HG02759 (cell line): ENCODE measurements at regions not wholly inside any gene's neighbourhood (a gene's known extent, or its start where the extent isn't known, plus 50 kb on each side); places are given as distances from the start of the nearest gene placed in this dataset.

Experiments
- ATAC-seq: cut with Tn5 transposase; IDR thresholded peaks from one replicate; pipeline ENCODE4 v1.9.1; 2021; ENCODE audit warnings: mild to moderate bottlenecking, moderate library complexity; ENCODE audit not compliant: unreplicated experiment

DNA sequence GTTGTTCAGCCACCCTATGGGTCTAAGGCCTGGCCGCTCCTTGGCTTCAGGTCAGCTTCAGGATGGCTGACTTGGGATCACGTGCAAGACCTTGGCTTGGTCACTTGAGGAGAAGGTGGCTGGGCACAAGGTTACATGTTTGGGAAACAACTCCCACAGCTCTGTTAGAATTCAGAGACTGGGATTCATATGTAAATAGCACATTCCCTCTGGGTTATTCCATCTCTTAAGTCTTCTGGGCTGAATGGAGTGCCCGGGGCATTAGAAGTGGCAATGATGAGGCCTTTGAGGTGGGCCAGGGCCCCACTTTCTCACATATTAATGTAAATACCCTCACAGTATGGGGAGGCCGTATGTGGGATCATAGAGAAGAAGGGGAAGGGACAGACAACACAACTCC is 150.9 kb downstream of the EFNB2 start:
- ATAC-seq = no peak

DNA sequence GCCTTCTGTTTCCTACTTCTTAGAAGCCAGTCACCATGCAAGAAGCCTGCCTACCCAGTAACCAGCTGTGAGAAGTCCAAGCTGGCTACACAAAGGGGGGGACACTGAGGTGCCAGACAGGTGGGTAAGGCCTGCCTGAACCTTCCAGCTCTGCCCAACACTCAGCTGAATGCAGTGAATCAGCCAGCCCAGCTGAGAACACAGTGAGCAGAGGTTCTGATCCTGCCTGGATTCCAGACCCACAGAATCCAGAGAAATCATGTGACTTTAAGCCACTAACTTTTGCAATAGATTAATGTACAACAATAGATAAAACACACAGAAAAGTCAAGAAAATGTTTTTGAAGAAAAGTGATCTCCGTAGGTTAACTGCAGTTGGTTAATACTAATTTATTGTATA is 151.7 kb downstream of the EFNB2 start:
- no peak for ATAC-seq

DNA sequence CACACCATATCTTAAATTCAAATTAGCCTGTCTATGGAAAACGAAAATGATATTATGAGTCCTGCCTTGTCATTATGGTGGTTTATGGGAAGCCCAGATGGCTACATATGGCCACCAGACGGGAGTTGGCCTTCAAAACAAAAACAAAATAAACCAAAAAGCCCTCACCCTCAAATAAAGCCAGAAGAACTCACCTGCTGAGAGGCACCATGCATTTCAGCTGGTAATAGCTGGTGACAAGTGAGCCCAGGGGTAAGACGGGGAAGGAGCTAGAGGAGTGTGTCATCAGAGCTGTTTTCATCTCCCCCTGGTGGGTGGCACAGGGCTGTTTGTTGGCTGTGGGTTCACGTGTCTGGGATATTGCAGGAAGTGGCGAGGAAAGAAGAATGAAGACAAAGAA is 152.9 kb downstream of the EFNB2 start:
- no peak for ATAC-seq

DNA sequence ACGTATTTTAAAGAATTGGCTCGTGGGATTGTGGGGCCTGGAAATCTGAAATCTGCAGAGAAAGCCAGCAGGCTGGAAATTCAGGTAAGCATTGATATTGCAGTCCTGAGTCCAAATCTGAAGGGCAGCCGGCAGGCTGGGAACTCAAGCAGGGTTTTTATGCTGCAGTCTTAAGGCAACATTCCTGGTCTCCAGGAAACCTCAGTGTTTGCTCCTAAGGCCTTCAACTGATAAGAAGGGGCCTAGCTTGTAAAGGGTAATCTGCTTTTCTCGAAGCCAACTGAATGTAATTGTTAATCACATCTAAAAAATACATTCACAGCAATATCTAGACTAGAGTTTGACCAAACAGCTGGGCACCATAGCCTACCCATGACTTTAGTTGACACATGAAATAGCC is 154.4 kb downstream of the EFNB2 start:
- no peak for ATAC-seq

DNA sequence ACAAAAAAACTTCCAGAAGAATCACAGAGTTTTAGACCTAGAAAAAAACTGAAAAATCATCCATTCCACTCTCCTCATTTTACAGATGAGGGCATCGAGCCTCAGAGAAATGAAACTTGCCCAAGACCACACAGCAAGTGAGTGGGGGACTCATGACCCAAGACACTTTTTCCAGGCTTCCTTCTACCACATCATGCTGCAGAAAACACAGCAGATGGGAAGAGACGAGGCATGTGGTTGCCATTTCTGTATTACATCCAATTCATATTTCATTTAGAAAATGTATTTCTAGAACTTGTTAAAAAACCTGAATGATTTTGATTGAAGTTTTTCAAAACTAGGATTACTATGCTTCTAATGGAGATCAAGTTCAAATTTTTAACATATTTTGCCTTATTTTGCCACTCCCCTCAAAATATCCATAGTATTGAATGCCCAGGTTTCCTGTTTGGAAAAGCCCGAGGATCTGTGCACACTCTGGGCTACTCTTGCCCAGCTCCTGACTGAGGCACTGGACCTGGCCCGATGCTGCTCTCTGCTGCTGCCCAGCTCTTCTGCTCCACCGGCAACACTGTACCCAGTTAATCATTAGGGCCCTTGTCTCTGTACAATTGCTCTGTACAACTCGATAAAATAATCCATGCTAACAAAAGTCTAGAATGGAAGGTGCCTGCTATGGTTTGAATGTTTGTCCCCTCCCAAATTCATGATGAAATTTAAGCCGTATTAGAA is 157.4 kb downstream of the EFNB2 start:
- ATAC-seq = no peak

DNA sequence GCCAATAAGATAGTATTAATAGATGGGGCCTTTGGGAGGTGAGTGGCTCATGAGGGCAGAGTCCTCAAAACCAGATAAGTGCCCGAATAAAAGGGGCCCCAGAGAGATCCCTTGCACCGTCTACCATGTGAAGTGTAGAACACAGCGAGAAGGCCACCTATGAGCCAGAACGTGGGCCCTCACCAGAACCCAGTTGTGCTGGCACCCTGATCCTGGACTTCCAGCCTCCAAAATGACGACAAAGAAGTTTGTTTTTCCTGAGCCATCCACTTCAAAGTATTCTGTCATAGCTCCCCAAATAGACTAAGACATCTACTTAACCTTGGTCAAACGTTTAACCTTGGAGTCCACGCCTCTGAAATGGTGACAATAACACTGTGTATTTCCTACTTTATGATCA is 158.1 kb downstream of the EFNB2 start:
- ATAC-seq = no peak

DNA sequence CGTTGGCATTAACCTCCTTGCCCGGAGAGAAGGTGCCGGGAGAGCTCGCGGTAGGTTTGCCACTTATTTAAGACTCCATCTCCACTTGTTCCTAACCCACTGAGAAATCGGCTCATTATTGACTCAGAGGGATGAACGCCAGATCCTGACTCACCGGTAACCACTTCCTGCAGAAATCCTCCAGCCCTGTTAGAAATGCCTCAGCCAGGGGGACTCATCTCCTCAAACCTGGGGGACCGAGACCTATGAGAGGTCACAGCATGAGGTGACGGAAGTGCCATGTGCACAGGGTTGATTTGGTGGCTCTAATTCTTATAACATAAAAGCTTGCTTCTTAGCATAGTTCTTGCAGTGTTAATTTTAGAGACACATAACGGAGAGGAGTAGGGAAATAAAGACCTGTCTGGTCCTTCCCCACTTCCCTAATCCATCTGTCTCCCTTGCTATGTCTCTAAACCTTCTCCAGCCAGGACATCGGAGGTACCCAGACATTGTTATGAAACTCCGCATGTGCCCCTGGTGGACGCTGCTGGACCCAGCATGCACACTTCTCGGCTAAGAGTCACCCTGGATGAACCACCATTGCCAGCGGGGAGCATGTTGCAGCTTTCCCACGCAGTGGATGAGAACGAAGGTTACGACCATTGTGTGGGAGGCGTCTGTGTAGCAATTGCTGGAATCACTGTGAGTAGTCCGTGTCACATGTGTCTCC is 158.9 kb downstream of the EFNB2 start:
- no peak for ATAC-seq

DNA sequence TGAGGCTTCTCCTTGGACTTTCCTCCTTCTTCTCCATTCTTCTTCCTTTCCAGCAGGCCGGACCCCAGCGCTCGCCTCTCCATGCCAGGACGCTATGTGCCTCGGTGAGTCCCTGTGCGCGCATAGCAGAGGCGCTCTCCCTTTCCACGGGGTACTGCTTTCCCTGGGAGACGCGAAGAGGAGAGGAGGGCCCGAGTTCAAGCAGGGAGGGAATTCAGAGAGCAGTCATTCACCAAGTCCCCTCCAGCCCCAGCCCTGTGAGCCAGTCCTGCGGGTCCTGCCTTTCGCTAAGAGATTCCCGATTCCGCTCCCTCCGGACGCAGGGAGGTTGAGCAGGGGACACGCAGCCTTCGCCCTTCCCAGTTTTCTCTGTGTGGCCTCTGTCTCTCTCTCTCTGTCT is 160.4 kb downstream of the EFNB2 start:
- no peak for ATAC-seq

DNA sequence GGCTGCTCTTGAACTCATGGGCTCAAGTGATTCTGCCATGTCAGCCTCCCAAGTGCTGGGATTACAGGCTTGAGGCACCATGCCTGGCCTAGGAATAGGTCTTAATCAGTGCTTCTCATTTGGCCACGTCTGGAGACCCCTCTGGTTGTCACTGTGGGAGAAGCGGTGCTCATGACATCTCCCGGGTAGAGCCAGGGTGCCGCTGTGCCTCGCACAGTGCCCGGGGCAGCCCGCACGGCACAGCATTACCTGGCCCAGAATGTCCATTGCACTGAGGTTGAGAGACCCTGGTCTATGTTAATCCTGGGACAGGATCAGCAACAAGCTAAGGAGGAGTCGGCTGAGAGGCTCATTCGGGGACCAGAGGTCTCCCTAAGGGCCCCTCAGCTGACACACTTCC is 160.8 kb downstream of the EFNB2 start:
- no peak for ATAC-seq

DNA sequence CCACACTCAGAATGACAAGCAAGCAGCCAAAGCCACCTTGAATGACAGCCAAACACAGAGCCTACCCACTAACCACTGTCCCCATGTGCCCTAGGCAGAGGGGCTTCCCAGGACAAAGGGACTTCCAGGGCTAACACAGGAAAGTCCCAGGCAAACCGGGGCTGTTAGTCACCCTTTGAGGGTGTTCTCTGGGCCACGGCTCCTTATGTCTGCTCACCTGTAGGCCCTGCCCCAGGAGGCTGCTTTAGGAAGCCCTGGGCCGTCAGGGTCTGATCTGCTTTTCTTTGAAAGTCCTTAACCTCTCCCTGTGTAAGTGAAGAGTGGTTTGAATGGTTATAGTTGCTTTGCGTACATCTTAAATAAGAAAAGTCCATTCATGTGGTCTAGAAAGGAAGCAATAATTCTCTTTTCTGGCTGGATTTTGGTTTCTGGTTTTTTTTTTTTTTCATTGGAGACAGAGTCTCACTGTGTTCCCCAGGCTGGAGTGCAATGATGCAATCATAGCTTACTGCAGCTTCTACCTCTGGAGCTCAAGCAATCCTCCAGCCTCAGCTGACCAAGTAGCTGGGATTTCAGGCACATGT is 161.4 kb downstream of the EFNB2 start:
- peak; percentile 85 for ATAC-seq

DNA sequence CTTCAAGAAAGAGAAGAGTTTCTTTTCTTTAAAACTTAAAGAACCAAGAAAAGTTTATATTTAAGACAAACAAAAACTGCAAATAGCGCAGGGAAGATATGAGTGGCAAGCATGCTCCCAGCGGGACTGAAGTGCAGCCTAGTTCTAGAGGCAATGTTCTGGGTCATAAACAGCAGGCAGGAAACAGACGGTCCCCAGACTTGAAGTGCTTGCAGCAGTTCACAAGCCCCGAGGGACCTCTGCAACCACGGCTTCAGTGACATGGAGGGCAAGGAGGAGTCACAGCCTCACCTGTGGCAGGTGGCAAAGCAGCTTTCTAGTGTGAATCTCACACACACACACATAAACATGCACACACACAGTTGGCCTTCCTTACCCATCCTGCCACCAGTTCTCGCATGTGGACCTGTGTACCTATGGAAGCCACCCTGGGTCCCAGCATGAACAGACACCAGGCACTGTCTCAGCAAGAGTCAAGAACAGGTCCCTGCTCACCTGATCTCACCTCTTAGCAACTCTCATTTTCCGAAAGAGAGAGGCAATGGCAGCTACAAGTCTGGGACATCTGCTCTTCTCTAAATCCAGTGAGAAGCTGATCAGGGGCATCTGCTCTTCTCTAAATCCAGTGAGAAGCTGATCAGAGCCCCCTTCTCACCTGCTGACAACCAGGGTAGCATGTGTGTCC is 162.0 kb downstream of the EFNB2 start:
- peak; percentile 66 for ATAC-seq

DNA sequence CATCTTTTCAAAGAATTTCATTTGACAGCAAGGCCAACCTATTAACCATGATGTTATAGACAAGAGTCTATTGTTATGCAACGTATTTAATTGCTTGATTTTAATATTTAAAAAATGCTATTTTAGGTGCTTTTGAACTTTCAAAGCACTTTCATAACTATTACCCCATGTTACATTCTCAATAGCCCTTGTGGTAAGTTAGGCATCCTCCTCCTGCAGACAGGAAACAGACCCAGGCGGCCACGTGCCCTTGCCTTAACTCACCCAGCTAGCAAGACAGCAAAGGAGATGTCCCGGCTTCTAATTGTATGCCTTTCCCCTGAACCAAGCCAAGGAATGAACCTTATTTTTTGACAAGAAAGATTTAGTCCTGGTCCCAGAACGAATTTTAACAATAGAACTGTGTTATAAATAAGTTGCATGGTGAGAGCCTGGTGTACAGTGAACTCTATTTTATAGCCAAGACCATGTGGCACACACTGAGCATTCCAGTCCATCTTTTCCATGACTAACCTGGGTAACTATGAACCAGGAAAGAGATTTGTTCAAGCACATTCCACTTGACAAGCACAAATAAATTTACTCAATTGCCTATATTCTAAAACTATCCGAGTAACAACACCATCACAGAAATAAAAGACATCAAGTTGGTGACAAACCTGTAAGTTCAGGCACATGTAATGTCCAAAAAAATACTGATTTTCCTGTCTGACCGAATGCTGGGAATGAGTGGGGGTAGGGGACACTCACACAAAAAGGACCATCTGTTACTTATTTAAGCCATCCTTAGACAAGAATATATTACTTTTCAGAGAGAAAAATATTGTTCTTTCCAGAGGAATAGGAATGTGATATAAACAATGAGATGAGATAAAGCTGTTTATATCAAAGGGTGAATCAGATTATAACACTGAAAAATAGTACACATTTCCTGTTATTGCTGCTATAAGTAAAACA is 163.0 kb downstream of the EFNB2 start:
- ATAC-seq = peak; percentile 45

DNA sequence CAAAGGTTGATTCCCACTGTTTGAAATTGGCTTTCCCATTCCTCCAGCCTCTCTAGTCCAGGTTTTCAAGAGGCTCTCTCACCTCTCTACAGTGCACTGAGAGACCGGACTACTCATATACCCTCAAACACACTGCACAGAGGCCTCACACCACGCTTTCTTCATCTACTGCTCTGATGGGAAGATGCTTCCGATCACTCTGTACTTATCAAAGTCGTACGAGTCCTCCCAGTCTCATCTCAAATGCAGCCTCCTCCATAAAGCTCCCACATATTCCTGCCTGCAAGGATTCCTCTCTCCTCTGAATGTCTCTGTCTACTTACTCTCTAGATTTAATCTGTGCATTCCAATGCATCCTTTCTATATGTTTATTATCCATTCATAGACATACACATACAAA is 164.4 kb downstream of the EFNB2 start:
- no peak for ATAC-seq

DNA sequence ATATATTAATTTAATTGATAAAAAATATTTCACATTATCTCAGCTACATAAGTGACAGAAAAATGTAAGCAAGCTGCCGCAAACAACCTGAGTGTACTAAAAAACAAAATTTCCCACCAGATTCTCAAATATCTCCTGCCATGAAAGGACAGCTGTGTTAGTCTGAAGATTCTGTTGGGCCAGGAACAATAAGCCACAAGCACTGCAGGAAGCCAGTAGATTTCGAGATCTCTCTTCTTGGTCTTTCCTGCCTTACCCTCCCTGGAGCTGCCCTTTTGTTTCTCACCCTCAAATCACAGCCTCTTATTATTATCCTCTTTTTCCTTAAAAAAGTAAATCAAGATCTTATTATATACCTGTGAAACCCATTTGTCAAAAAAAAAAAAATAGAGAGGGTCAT is 165.6 kb downstream of the EFNB2 start:
- ATAC-seq = no peak

DNA sequence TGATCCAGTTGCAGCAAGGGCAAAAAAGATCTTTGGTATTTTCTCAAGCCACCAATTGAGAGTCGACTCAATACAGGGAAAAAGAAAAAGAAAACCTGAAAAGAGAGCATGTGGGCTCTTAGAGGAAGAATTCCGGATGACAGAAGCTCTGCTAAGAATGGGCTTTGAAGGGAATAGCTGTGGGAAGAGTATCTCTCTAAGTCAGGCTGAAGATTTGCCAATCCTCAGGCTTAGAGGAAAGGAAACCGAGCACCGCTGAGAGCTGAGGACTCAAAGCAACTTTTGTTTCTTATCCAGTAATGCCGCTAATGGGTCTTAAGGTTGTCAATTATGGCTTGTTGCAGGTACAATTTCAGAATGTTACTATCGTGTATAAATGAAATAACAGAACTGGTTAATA is 166.4 kb downstream of the EFNB2 start:
- ATAC-seq = no peak

DNA sequence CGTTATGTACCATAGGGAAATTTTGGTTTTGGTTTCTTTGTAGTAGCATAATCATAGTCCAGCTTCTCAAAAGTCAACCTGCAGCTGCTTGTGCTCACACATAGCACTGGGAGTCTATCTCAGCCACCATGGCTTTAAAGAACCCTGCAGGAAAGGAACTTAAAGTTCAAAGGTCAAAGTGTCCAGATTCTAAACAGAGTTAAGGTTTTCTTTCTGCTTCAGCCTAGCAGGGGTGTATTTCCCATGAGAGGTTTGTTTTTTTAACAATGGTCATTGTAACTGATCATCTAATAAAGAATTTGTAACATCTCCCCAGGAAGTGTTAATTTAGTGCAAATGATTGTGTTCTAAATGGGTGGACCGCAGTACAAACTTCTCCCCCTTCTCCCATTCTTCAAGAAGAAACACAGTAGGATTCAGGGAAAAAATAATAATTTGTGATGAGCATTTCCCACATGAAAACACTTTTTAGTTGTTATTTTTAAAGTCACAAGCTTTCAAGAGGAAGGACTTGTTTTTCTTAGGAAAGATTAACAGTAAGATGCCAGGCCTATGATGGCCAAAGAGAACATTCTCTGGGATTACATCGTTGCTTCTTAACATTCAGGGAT is 168.0 kb downstream of the EFNB2 start:
- ATAC-seq = no peak

DNA sequence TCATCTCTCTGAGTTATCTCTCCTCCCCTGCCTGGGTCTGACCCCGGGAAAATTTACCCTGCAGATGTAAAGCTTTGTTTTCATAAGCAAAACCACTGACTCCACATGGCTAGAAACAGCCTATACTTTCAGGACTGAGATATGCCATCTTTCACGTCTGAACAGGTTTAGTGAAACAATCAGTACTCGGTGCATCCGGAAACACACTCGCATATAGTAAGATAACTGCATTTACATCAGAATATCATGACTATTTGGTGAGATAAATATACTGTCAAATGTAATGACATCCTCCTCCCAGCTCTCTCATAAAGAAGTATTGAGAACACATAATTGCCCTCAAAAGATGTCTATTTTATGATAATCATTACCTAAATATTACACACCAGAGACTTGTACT is 172.8 kb downstream of the EFNB2 start:
- ATAC-seq = no peak

DNA sequence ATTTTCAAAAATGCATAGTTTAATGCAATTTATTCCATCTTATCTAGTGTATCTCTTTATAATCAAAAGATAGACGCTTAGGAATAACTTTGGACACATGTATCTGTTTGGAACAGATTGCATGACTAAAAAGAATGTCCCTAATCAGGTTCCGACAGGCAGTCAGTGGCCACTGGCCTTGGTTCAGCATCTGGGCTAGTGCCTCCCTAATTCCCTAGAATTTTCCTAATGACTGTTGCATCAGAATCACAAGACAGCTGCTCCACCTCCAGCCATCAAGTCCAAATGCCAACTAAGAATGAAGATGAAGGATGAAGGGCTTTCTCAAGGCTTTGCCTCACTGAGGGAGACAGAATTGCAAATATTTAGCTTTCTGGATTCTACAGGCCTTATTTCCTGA is 173.8 kb downstream of the EFNB2 start:
- ATAC-seq = no peak

DNA sequence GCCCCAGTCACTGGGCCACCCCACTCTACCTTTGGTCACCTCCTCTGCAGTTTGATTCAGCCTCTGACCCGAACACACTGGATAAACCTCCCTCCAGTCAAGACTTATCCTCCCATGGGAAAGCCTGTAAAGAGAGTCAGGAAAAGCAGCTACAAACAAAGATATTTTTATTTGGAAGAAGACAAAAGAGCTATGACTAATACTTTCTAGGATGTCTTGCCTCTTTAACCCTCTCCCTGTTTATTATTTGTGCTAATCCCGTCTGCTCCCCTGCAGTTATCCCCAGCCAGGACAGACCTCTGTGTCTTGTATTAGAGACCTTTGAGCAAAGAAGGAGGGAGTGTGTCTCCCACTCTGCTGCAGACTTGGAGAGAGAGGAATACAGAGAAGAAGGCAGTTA is 178.3 kb downstream of the EFNB2 start:
- no peak for ATAC-seq

DNA sequence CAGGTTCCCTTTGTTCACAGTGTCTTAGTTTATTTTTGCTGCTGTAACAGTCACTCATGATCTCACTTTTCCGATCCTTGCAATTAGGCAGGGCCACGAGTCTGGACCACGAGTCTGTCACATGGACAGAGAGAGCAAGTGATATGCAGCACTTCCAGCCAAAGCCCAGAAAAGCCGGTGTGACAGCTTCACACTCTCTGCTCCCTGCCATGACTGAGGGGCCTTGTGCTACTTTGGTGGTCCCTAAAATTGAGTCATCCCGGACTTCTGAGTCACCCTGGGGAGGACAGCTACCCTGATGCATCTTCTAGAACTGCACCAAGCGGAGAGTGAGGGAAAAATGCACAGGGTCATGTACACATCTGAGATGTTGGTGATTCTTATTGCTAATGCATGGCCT is 179.6 kb downstream of the EFNB2 start:
- ATAC-seq = no peak
